ENCODE measurements at regions not wholly inside any gene's neighbourhood (a gene's known extent, or its start where the extent isn't known, plus 50 kb on each side); places are given as distances from the start of the nearest gene placed in this dataset.

DNA sequence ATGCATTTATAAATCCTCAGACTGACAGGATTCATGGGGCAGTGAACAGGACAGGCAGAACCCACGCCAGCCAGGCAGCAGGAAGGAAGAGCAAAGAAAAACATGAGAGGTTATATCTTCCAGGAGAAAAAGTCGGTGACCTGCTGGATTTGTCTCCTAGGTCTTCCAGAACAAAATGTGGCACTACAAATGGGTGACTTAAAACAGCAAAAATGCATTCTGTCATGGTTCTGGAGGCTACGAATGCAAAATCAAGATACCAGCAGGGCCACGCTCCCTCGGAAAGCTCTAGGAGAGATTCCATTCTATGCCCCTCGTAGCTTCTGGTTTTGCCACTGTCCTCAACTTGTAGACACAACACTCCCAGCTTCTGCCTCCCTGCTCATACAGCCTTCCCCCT is 63.4 kb downstream of the PSMG1 start:
- WGBS, 2 donors: 92 to 93% methylated on average over 6 of the region's 6 CpGs
- peaks cover 0 to 4% of the 10 kb centered on the region in 2 donors for H3K4me1 ChIP-seq
- H3K9me3 ChIP-seq: no peaks in the 10 kb centered on the region
- no peak overlapping the region for H3K27ac ChIP-seq
- no peaks in the 10 kb centered on the region for H3K36me3 ChIP-seq
- H3K27me3 ChIP-seq: no peaks in the 10 kb centered on the region
- no peak for DNase-seq
- no peak overlapping the region for H3K4me3 ChIP-seq (replicated peaks in 1 of 3)
- intact Hi-C loops (cut with DNase I): loop anchor here (5.0 kb wide), 1 partner anchor 318 kb away; no protein-coding TSS in a partner anchor
- TF ChIP-seq, protein P1, sequence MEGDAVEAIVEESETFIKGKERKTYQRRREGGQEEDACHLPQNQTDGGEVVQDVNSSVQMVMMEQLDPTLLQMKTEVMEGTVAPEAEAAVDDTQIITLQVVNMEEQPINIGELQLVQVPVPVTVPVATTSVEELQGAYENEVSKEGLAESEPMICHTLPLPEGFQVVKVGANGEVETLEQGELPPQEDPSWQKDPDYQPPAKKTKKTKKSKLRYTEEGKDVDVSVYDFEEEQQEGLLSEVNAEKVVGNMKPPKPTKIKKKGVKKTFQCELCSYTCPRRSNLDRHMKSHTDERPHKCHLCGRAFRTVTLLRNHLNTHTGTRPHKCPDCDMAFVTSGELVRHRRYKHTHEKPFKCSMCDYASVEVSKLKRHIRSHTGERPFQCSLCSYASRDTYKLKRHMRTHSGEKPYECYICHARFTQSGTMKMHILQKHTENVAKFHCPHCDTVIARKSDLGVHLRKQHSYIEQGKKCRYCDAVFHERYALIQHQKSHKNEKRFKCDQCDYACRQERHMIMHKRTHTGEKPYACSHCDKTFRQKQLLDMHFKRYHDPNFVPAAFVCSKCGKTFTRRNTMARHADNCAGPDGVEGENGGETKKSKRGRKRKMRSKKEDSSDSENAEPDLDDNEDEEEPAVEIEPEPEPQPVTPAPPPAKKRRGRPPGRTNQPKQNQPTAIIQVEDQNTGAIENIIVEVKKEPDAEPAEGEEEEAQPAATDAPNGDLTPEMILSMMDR (IDR thresholded peaks at IDR 0.05): no peak
- TF ChIP-seq POLR2A (IDR thresholded peaks at IDR 0.05): no peak

GRCh38 chr21:39118604-39119215 is 64.5 kb downstream of the PSMG1 start:
- intact Hi-C loops (cut with DNase I): no loop called here
- no peak overlapping the region for H3K27ac ChIP-seq
- no peak overlapping the region for H3K4me3 ChIP-seq (replicated peaks in 1 of 3)
- TF ChIP-seq, protein P1 (IDR thresholded peaks at IDR 0.05): no peak
- no peak for TF ChIP-seq POLR2A (IDR thresholded peaks at IDR 0.05)
- no peak for DNase-seq
- H3K27me3 ChIP-seq: no peaks in the 10 kb centered on the region
- H3K9me3 ChIP-seq: no peaks in the 10 kb centered on the region
- WGBS, 2 donors: 83 to 87% methylated on average over 7 to 8 of the region's 8 CpGs
- H3K4me1 ChIP-seq: peaks cover 0 to 4% of the 10 kb centered on the region in 2 donors
- no peaks in the 10 kb centered on the region for H3K36me3 ChIP-seq

GRCh38 chr21:39118061-39118460 is 65.2 kb downstream of the PSMG1 start:
- H3K27ac ChIP-seq: no peak overlapping the region
- H3K4me3 ChIP-seq (replicated peaks in 1 of 3): no peak overlapping the region
- H3K4me1 ChIP-seq: peaks cover 0 to 4% of the 10 kb centered on the region in 2 donors
- 88 to 93% methylated on average over 8 to 10 of the region's 10 CpGs for WGBS, 2 donors
- no peak for DNase-seq
- H3K36me3 ChIP-seq: no peaks in the 10 kb centered on the region
- no peak for TF ChIP-seq POLR2A (IDR thresholded peaks at IDR 0.05)
- TF ChIP-seq, protein P1 (IDR thresholded peaks at IDR 0.05): no peak
- H3K27me3 ChIP-seq: no peaks in the 10 kb centered on the region
- no peaks in the 10 kb centered on the region for H3K9me3 ChIP-seq
- intact Hi-C loops (cut with DNase I): no loop called here

- no peak for DNase-seq
- H3K4me1 ChIP-seq: peaks cover 0 to 4% of the 10 kb centered on the region in 2 donors
- 95 to 97% methylated on average over 11 of the region's 11 CpGs for WGBS, 2 donors
- no peaks in the 10 kb centered on the region for H3K36me3 ChIP-seq
- intact Hi-C loops (cut with DNase I): no loop called here
- TF ChIP-seq, protein P1 (IDR thresholded peaks at IDR 0.05): no peak
- no peak for TF ChIP-seq POLR2A (IDR thresholded peaks at IDR 0.05)
- no peak overlapping the region for H3K27ac ChIP-seq
- no peaks in the 10 kb centered on the region for H3K9me3 ChIP-seq
- no peaks in the 10 kb centered on the region for H3K27me3 ChIP-seq
- H3K4me3 ChIP-seq (replicated peaks in 1 of 3): no peak overlapping the region
Measured at GRCh38 chr21:39117440-39117970, 65.7 kb downstream of the PSMG1 start.

DNA sequence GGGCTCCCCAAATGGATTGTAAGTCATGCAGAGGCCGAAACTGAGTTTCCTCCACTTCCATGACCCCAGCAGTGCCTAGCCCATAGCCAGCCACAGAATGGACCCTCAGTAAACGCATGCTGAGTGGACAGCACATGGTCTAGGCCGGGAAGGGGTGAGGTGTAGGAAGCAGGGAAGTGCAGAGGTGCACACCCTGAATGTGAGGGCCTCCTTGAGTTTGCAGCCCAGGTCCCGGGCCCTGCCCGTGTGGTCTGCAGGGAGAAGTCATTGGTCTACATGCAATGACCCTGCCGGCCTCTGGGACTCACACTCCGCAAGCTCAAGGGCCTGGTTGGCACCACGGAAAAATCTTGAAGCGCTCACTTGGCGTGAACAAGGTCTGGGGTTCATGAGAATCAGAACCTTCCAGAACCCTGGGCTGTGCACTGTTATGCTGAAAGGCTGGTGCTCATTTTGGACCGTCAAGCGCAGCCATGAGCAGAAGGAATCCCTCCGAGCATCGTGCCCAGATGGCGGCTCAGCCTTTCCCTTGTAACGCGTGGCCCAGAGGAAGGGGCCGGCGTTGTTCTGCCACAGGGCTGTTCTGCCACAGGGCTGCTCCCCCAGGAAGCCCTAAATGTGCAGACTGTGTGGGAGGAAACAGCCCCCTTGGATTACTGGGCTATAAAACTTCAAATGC is 66.4 kb downstream of the PSMG1 start:
- H3K4me1 ChIP-seq: peaks cover 0 to 4% of the 10 kb centered on the region in 2 donors
- 92 to 96% methylated on average over 17 to 19 of the region's 19 CpGs for WGBS, 2 donors
- H3K27me3 ChIP-seq: no peaks in the 10 kb centered on the region
- no peak overlapping the region for H3K27ac ChIP-seq
- no peak for DNase-seq
- H3K9me3 ChIP-seq: no peaks in the 10 kb centered on the region
- no peaks in the 10 kb centered on the region for H3K36me3 ChIP-seq
- TF ChIP-seq, protein P1 (IDR thresholded peaks at IDR 0.05): no peak
- no peak for TF ChIP-seq POLR2A (IDR thresholded peaks at IDR 0.05)
- no peak overlapping the region for H3K4me3 ChIP-seq (replicated peaks in 1 of 3)
- intact Hi-C loops (cut with DNase I): no loop called here
